ENCODE measurements at regions not wholly inside any gene's neighbourhood (a gene's known extent, or its start where the extent isn't known, plus 50 kb on each side); places are given as distances from the start of the nearest gene placed in this dataset.
"Not testable (repeated sequence)": the region's sequence is repeated elsewhere in the genome, so short reads cannot be mapped to it uniquely, and the experiment has no call there.

- no peaks in the 10 kb centered on the region for H3K9me3 ChIP-seq
- no peaks in the 10 kb centered on the region for H4K20me1 ChIP-seq
- no peak overlapping the region for H3K9ac ChIP-seq
- no peaks in the 10 kb centered on the region for H3K36me3 ChIP-seq
- H3K27ac ChIP-seq, result no peak overlapping the region
- no peaks in the 10 kb centered on the region for H3K27me3 ChIP-seq
- no peak overlapping the region for H3K4me2 ChIP-seq
- no peaks in the 10 kb centered on the region for H3K4me1 ChIP-seq
- no peak overlapping the region for H3K4me3 ChIP-seq
- TF ChIP-seq Cebpa-rat (IDR thresholded peaks at IDR 0.05), result no peak
Measured at GRCh38 chr16:76125871-76126270, 151.3 kb upstream of the CNTNAP4 start.

- not testable (repeated sequence) for H3K4me1 ChIP-seq, H3K4me2 ChIP-seq, H3K27me3 ChIP-seq, H3K27ac ChIP-seq, H4K20me1 ChIP-seq, H3K36me3 ChIP-seq, H3K9me3 ChIP-seq, H3K9ac ChIP-seq, H3K4me3 ChIP-seq
Measured at GRCh38 chr16:76138056-76138455, 139.1 kb upstream of the CNTNAP4 start.

DNA sequence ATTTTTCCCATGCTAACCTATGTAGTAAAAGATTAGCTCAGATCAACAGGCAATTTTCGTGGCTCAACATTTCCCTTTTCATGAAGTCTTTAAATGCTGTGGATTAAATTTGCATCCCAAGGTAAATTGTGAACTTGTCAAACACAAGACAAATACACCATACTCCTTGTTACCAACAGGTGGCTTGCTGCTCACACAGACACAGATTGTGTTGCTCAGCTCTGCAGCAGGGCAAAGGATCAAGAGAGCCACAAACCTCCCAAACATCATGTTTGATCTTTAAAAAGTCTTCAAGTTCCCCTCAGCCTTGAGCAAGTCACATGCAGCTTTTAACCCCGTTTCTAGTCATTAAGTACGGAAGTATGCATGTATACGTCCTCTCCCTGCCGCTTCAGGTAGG lies 119.6 kb upstream of the CNTNAP4 start:
- Histone ChIP-seq H3K27me3 (no peaks in the 10 kb centered on the region), H3K4me2 (no peak overlapping the region), H3K27ac (no peak overlapping the region), H3K4me3 (no peak overlapping the region), H3K9me3 (no peaks in the 10 kb centered on the region), H3K36me3 (no peaks in the 10 kb centered on the region), H3K4me1 (peaks cover 7% of the 10 kb centered on the region), H3K9ac (no peak overlapping the region), H4K20me1 (no peaks in the 10 kb centered on the region)
- no peak for TF ChIP-seq Cebpa-rat (IDR thresholded peaks at IDR 0.05)

- H3K4me3 ChIP-seq, result no peak overlapping the region
- H3K36me3 ChIP-seq, result no peaks in the 10 kb centered on the region
- H3K9me3 ChIP-seq, result no peaks in the 10 kb centered on the region
- H3K9ac ChIP-seq, result no peak overlapping the region
- H3K4me1 ChIP-seq, result peaks cover 7% of the 10 kb centered on the region
- no peaks in the 10 kb centered on the region for H3K27me3 ChIP-seq
- H3K4me2 ChIP-seq, result no peak overlapping the region
- no peak for TF ChIP-seq Cebpa-rat (IDR thresholded peaks at IDR 0.05)
- no peaks in the 10 kb centered on the region for H4K20me1 ChIP-seq
- no peak overlapping the region for H3K27ac ChIP-seq
Measured at GRCh38 chr16:76162046-76162445, 115.2 kb upstream of the CNTNAP4 start.

DNA sequence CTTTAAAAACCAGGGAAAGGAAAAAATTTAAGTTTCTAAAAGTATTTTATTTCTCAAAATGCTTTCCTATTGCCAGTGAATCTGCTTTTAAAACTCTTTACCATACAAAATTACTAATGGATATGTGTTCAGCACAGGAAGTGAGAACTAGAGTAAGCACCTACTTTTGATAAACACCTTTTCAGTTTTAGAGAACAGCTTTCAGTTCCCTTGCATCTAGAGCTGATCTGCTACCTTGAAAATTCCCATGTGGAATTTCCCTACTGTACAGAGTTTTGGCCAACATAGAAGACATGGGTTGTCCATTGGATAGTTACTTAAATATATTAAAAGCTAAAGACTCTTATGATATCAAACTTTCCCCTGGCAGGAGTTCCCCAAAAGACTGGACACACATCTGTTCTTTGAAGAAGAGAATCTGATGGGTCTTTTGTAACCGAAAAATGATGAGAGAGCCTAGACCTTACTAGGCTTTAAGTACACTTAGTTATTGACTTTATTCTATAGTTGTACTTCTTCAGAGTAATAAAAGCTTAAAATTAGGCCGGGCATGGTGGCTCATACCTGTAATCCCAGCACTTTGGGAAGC lies 112.1 kb upstream of the CNTNAP4 start:
- Histone ChIP-seq H3K4me1 (peaks cover 3% of the 10 kb centered on the region), H3K9ac (no peak overlapping the region), H4K20me1 (no peaks in the 10 kb centered on the region), H3K36me3 (no peaks in the 10 kb centered on the region), H3K4me3 (no peak overlapping the region), H3K27ac (no peak overlapping the region), H3K4me2 (no peak overlapping the region), H3K27me3 (no peaks in the 10 kb centered on the region), H3K9me3 (no peaks in the 10 kb centered on the region)
- TF ChIP-seq Cebpa-rat (IDR thresholded peaks at IDR 0.05), result no peak

DNA sequence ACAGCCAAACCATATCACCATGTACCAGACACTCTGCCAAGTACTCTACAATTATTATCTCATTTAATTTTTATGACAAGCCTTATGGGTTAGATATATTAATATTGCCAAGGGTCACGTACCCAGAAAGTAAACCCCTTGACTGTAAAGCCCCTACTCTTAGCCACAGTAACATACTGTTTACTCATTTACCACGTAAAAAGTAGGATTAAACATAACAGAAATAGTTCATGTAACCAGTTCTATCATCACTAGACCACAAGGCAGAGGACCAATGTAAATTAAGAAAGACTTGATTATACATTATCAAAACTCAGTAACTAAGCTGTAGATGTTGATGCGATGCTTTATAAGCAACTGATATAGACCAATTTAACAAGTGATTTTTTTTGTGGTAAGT lies 101.5 kb upstream of the CNTNAP4 start:
- no peaks in the 10 kb centered on the region for H3K27me3 ChIP-seq
- H3K9ac ChIP-seq, result no peak overlapping the region
- no peak overlapping the region for H3K4me3 ChIP-seq
- no peaks in the 10 kb centered on the region for H4K20me1 ChIP-seq
- no peak for TF ChIP-seq Cebpa-rat (IDR thresholded peaks at IDR 0.05)
- no peak overlapping the region for H3K27ac ChIP-seq
- no peaks in the 10 kb centered on the region for H3K4me1 ChIP-seq
- no peaks in the 10 kb centered on the region for H3K36me3 ChIP-seq
- H3K4me2 ChIP-seq, result no peak overlapping the region
- H3K9me3 ChIP-seq, result no peaks in the 10 kb centered on the region

DNA sequence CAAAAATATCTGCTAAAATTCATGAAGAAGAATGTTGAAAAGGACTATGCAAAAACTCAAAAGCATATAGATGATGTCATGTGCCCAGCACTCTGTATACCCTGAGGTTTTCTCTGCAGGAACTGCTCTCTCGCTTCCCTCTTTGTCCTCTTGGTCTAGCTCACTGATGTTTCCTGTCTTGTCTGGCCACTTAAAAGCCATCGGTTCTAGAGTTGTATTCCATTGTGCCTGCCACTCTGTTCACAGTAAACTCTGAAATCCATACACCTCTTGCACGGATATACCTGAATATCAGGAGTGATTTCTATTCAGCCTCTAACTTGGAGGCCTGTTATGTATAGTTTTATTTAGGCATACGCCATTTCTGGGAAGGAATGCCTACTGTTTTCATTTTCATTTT lies 101.0 kb upstream of the CNTNAP4 start:
- no peaks in the 10 kb centered on the region for H3K4me1 ChIP-seq
- no peaks in the 10 kb centered on the region for H3K27me3 ChIP-seq
- no peaks in the 10 kb centered on the region for H3K9me3 ChIP-seq
- no peak overlapping the region for H3K9ac ChIP-seq
- H3K36me3 ChIP-seq, result no peaks in the 10 kb centered on the region
- no peak overlapping the region for H3K27ac ChIP-seq
- no peaks in the 10 kb centered on the region for H4K20me1 ChIP-seq
- no peak overlapping the region for H3K4me3 ChIP-seq
- no peak for TF ChIP-seq Cebpa-rat (IDR thresholded peaks at IDR 0.05)
- no peak overlapping the region for H3K4me2 ChIP-seq

GRCh38 chr16:76176616-76177015 lies 100.6 kb upstream of the CNTNAP4 start:
- H3K27ac ChIP-seq, result no peak overlapping the region
- no peaks in the 10 kb centered on the region for H3K27me3 ChIP-seq
- no peak for TF ChIP-seq Cebpa-rat (IDR thresholded peaks at IDR 0.05)
- H3K9ac ChIP-seq, result no peak overlapping the region
- H3K4me2 ChIP-seq, result no peak overlapping the region
- H3K36me3 ChIP-seq, result no peaks in the 10 kb centered on the region
- H3K4me3 ChIP-seq, result no peak overlapping the region
- no peaks in the 10 kb centered on the region for H3K4me1 ChIP-seq
- H4K20me1 ChIP-seq, result no peaks in the 10 kb centered on the region
- no peaks in the 10 kb centered on the region for H3K9me3 ChIP-seq

DNA sequence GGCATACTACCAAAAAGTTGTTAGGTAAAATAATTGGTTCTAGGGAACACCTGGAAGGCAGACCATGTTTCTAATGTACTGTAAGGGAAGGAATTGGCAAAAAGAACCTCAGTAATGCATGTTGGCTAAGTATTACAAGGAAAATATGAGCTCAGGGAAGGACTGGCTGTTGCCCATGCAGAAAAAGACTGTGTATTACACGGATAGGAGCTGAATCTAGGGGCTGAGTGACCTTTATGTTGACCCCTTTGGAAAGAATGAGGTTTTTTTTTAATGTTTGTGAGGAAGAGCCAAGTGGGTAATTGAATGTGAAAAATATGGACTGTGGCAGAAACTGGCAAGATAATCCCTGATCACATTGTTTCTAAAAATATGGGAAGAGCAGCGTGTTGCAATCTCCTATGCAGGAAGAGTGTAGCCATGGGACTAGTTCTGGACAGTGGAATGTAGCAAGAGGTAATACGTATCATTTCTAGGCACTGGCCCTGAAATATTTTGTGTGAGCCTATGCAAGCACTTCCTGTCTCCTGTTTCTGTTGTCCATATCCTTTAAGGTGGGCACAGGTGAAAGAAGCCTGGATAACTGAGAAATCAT lies 95.1 kb upstream of the CNTNAP4 start:
- no peak overlapping the region for H3K27ac ChIP-seq

DNA sequence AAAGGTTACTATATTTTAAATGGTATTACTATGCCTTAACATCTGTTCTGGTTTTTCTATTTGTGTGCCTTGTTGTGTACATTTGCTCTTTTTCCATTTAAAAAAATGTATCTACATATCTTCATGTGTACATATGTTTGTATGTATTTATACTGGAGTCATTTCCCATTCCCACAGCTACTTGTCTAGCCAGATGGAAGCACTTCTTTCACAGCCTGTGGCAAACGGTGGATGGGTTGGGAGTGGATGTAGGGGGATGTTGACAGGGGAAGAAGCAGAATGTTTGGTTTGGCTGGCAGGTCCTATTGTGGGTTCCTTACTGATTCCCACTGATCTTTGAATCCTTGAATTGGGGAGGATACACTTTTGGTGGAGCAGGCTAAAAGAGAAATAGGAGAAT lies 93.6 kb upstream of the CNTNAP4 start:
- Histone ChIP-seq H3K27ac (no peak overlapping the region), H3K4me2 (no peak overlapping the region), H3K9ac (no peak overlapping the region), H3K4me3 (no peak overlapping the region), H3K27me3 (no peaks in the 10 kb centered on the region), H3K36me3 (no peaks in the 10 kb centered on the region), H3K9me3 (peaks cover 5% of the 10 kb centered on the region; the same call in 1 of the 2 replicates), H3K4me1 (no peaks in the 10 kb centered on the region), H4K20me1 (no peaks in the 10 kb centered on the region)
- TF ChIP-seq Cebpa-rat (IDR thresholded peaks at IDR 0.05), result no peak

More for the DNA sequence above, 95.1 kb upstream of the CNTNAP4 start:
- Histone ChIP-seq H3K9ac (no peak overlapping the region), H3K27me3 (no peaks in the 10 kb centered on the region), H3K36me3 (no peaks in the 10 kb centered on the region), H3K9me3 (no peaks in the 10 kb centered on the region), H3K4me3 (no peak overlapping the region), H3K4me2 (no peak overlapping the region), H3K4me1 (no peaks in the 10 kb centered on the region), H4K20me1 (no peaks in the 10 kb centered on the region)
- no peak for TF ChIP-seq Cebpa-rat (IDR thresholded peaks at IDR 0.05)

DNA sequence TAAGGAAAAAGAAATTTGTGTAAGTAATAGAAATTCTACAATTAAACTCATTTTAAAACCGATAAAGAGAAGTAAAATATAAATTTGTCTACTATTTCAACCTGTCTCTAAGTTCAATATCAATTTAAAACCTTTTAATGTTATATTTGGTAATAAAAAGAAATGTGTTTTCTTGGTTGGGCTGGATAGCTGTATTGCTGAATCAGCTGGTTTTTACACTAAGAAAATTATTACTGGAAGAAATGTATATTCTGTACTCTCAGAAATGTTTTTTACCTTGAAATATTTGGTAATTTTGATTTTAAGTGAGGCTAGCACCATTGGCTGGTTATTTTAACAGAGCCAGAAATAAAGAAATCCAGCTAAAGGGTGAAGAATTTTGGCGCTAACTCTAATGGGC lies 87.1 kb upstream of the CNTNAP4 start:
- no peak overlapping the region for H3K9ac ChIP-seq
- peaks cover 5% of the 10 kb centered on the region; the same call in 1 of the 2 replicates for H3K9me3 ChIP-seq
- no peaks in the 10 kb centered on the region for H3K27me3 ChIP-seq
- no peak overlapping the region for H3K4me3 ChIP-seq
- TF ChIP-seq Cebpa-rat (IDR thresholded peaks at IDR 0.05), result no peak
- no peak overlapping the region for H3K27ac ChIP-seq
- H3K4me2 ChIP-seq, result no peak overlapping the region
- no peaks in the 10 kb centered on the region for H3K36me3 ChIP-seq
- H3K4me1 ChIP-seq, result no peaks in the 10 kb centered on the region
- no peaks in the 10 kb centered on the region for H4K20me1 ChIP-seq
